LNCAP (cell line): ENCODE measurements at regions not wholly inside any gene's neighbourhood (a gene's known extent, or its start where the extent isn't known, plus 50 kb on each side); places are given as distances from the start of the nearest gene placed in this dataset.
A peak's percentile ranks its signal among the peaks of the same experiment; 100 is the strongest.

Experiments
- CTCF ChIP-seq: fragments of 450-650 bp; IDR thresholded peaks from 2 replicates; pipeline ENCODE4 v1.5.1; 2017; ENCODE audit warnings: mild to moderate bottlenecking

GRCh38 chr9:7536310-7536939, 263.2 kb downstream of the DMAC1 start:
- TF ChIP-seq CTCF = peak; percentile 85

- TF ChIP-seq CTCF = no peak
Measured at GRCh38 chr9:7534211-7534935, 265.2 kb downstream of the DMAC1 start.

GRCh38 chr9:7533376-7534090, 266.0 kb downstream of the DMAC1 start:
- TF ChIP-seq CTCF = no peak

- TF ChIP-seq CTCF = no peak
Measured at GRCh38 chr9:7523426-7524043, 276.0 kb downstream of the DMAC1 start.

GRCh38 chr9:7520396-7520795, 279.2 kb downstream of the DMAC1 start:
- no peak for TF ChIP-seq CTCF

GRCh38 chr9:7516376-7516775, 283.2 kb downstream of the DMAC1 start:
- no peak for TF ChIP-seq CTCF

GRCh38 chr9:7510199-7510598, 289.4 kb downstream of the DMAC1 start:
- no peak for TF ChIP-seq CTCF
